Lung (tissue), 11 donors: ENCODE measurements at regions not wholly inside any gene's neighbourhood (a gene's known extent, or its start where the extent isn't known, plus 50 kb on each side); places are given as distances from the start of the nearest gene placed in this dataset.

Experiments
- ATAC-seq: fragments of 200-7000 bp; cut with Tn5 transposase; one replicate; pipeline ENCODE4 v1.9.1; 2020; ENCODE audit warnings: moderate number of reproducible peaks; ENCODE audit not compliant: insufficient read depth, low FRiP score
- DNase-seq, 3 donors: peaks; one replicate each; pipeline ENCODE4 v3.0.0-alpha.2; 2013 to 2017
- H3K27ac ChIP-seq, 2 donors: one replicate each; pipeline ENCODE4 v1.5.1; 2013; ENCODE audit warnings: mild to moderate bottlenecking in 2 of 2, moderate library complexity in 2 of 2, control low read depth in 1 of 2, inconsistent platforms in 1 of 2, low read depth in 1 of 2, low read length in 1 of 2
- H3K27me3 ChIP-seq, 3 donors: one replicate each; pipeline ENCODE4 v1.5.1; 2013; ENCODE audit warnings: low read length in 2 of 3; ENCODE audit not compliant: control insufficient read depth in 3 of 3, insufficient read depth in 3 of 3
- H3K36me3 ChIP-seq, 4 donors: one replicate each; pipeline ENCODE4 v1.5.1; 2013; ENCODE audit warnings: low read length in 4 of 4, mild to moderate bottlenecking in 1 of 4, moderate library complexity in 1 of 4; ENCODE audit not compliant: control insufficient read depth in 4 of 4, insufficient read depth in 4 of 4
- H3K4me1 ChIP-seq, 5 donors: one replicate each; pipeline ENCODE4 v1.5.1; 2013; ENCODE audit warnings: low read length in 5 of 5, mild to moderate bottlenecking in 2 of 5, moderate library complexity in 1 of 5; ENCODE audit not compliant: control insufficient read depth in 5 of 5, insufficient read depth in 5 of 5
- H3K4me3 ChIP-seq: one replicate; pipeline ENCODE4 v1.5.1; 2013; ENCODE audit warnings: mild to moderate bottlenecking, control low read depth, moderate library complexity
- H3K9ac ChIP-seq, 2 donors: one replicate each; pipeline ENCODE4 v1.5.1; 2013; ENCODE audit warnings: low read length in 2 of 2, control low read depth in 1 of 2; ENCODE audit not compliant: insufficient read depth in 1 of 2
- H3K9me3 ChIP-seq, 4 donors: one replicate each; pipeline ENCODE4 v1.5.1; 2013; ENCODE audit warnings: low read length in 3 of 4, mild to moderate bottlenecking in 1 of 4, moderate library complexity in 1 of 4; ENCODE audit not compliant: control insufficient read depth in 4 of 4, insufficient read depth in 3 of 4
- WGBS, 2 donors: extraction: QIAGEN DNeasy Blood & Tissue Kit; methylation state at CpG; one replicate each; pipeline ENCODE4 v1.1.7; 2013; 5-methylcytosine and 5-hydroxymethylcytosine counted together
- TF ChIP-seq, protein P1 (sequence below): IDR thresholded peaks from 2 replicates; pipeline ENCODE4 v1.5.1; 2012; ENCODE audit warnings: mild to moderate bottlenecking; ENCODE audit errors: control extremely low read depth, extremely low read depth
- donor health status: control.
- donor health status: control.
- donor health status: Bipolar disorder and iron deficiency.
- donor health status: healthy.
- donor health status: DM: yes; HTN: yes; CAD: no.

DNA sequence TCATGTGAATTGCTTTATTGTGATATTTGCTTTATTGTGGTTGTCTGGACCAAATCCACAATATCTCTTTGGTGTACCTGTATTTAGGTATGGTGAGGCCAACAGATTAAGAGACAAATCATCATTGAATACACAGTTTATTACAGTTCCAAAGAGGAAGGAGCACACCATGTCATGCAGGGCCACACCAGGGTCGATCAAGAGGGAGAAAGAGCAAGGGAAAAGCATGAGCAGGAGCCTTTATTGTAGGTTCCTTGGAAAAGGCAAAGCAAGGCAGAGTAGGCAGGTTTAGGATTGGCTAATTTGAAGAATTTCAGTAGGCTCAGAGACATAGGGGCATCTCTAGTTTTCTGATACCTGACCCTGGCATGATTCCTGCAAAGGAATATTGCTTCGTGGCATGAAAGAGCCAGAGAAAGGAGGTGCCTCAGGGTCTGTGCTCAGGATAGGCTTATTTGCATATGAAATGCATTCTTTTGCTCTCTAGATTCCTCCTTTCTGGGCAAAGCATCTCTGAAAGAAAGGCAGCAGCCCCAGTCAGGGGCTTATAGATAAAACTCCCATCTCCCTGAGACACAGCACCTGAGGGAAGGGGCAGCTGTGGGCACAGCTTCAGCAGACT is 214.2 kb upstream of the ERBB4 start:
- TF ChIP-seq, protein P1, sequence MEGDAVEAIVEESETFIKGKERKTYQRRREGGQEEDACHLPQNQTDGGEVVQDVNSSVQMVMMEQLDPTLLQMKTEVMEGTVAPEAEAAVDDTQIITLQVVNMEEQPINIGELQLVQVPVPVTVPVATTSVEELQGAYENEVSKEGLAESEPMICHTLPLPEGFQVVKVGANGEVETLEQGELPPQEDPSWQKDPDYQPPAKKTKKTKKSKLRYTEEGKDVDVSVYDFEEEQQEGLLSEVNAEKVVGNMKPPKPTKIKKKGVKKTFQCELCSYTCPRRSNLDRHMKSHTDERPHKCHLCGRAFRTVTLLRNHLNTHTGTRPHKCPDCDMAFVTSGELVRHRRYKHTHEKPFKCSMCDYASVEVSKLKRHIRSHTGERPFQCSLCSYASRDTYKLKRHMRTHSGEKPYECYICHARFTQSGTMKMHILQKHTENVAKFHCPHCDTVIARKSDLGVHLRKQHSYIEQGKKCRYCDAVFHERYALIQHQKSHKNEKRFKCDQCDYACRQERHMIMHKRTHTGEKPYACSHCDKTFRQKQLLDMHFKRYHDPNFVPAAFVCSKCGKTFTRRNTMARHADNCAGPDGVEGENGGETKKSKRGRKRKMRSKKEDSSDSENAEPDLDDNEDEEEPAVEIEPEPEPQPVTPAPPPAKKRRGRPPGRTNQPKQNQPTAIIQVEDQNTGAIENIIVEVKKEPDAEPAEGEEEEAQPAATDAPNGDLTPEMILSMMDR, result no peak
- no peak overlapping the region for H3K9ac ChIP-seq
- H3K27me3 ChIP-seq, result no peaks in the 10 kb centered on the region
- DNase-seq (no peak), ATAC-seq (no peak)
- H3K4me3 ChIP-seq, result no peak overlapping the region
- 64 to 75% methylated on average over 2 of the region's 2 CpGs for WGBS, 2 donors
- no peaks in the 10 kb centered on the region for H3K36me3 ChIP-seq
- H3K9me3 ChIP-seq, result peaks cover 0 to 8% (median 0%) of the 10 kb centered on the region in 4 donors
- no peaks in the 10 kb centered on the region for H3K4me1 ChIP-seq
- no peak overlapping the region for H3K27ac ChIP-seq

DNA sequence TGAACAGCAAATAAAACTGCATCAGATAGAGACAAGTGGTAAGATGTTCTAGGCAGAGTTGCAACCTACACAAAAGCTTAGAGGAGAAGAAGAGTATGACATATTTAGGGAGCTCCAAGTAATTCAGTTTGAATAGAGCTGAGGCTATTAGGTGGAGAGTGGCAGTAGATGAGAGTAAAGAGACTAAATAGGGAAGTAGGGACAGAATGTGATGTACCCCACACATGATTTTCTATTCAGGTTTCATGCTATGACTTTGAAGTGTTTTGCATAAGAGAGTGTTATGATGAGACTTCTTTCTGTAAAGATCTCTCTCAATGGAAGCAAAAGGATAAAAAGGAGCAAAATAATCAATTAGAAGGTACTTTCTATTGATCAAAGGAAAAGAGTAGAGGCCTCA is 206.8 kb upstream of the ERBB4 start:
- no peak overlapping the region for H3K9ac ChIP-seq
- no peak for DNase-seq
- no peaks in the 10 kb centered on the region for H3K9me3 ChIP-seq
- TF ChIP-seq, protein P1, result no peak
- H3K4me1 ChIP-seq, result no peaks in the 10 kb centered on the region
- no peak overlapping the region for H3K4me3 ChIP-seq
- no peaks in the 10 kb centered on the region for H3K36me3 ChIP-seq
- H3K27me3 ChIP-seq, result no peaks in the 10 kb centered on the region
- no peak overlapping the region for H3K27ac ChIP-seq
- no peak for ATAC-seq

DNA sequence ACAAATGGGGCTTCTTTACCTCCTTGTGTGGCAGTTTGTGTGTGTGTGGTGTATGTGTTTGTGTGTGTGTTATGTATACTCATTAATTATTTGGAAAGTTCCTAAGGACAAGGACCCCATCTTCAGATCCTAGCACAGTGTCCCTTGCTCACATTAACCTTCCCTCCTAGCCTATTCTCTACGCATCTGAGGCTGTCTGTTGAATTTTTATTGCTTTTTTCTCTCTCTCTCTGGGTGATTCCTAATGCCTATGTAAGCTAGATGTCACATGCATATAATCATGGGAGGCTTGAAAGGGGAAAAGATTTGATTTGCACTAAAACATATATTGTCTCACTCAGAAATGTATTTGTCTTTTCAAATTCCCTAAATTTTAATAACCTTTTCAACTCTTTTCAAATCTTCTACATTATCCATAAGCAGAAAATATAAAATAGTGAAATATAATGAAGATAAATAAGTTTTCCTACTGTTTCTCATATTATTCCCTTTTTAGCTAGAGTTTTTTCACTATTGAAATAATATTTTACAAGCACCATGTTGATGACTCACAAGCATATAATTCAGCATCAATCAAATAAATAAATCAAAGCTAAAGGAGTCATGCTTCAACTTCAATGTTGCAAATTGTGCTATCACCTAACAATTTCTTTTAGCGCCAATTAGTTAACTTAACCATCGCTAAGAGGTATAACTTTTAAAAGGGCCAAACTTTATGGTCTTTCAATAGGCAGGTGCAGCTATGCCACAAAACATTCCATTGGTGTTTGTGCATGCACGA is 199.0 kb upstream of the ERBB4 start:
- Histone ChIP-seq H3K4me3 (no peak overlapping the region), H3K27ac (no peak overlapping the region), H3K9ac (no peak overlapping the region), H3K27me3 (no peaks in the 10 kb centered on the region), H3K9me3 (no peaks in the 10 kb centered on the region), H3K36me3 (no peaks in the 10 kb centered on the region), H3K4me1 (no peaks in the 10 kb centered on the region)
- TF ChIP-seq, protein P1, result no peak
- 82 to 87% methylated on average over 4 of the region's 4 CpGs for WGBS, 2 donors
- ATAC-seq, result no peak
- no peak for DNase-seq

DNA sequence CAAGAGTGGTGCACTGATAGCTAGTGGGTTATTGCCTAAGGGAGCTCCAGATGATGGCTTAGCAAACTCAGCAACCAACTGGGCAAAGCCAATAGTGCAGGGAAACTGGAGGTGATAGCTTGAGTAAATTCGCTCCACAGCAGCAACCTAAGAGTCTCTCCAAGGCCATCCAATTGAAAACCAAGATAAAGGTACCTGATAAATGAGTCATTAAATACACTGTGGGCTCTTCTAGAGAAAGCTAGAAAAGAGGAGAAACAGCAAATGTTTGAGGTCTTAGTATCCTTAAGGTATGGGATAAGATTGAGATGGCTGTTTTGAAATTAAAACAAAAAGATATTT is 197.8 kb upstream of the ERBB4 start:
- no peak for DNase-seq
- no peaks in the 10 kb centered on the region for H3K9me3 ChIP-seq
- WGBS, 2 donors, result 81 to 92% methylated on average over 1 of the region's 1 CpG

More for the DNA sequence above, 197.8 kb upstream of the ERBB4 start:
- no peak overlapping the region for H3K27ac ChIP-seq
- H3K9ac ChIP-seq, result no peak overlapping the region
- ATAC-seq, result no peak
- no peaks in the 10 kb centered on the region for H3K36me3 ChIP-seq
- TF ChIP-seq, protein P1, result no peak
- H3K4me1 ChIP-seq, result no peaks in the 10 kb centered on the region
- H3K27me3 ChIP-seq, result no peaks in the 10 kb centered on the region
- H3K4me3 ChIP-seq, result no peak overlapping the region
